ENCODE measurements at regions not wholly inside any gene's neighbourhood (a gene's known extent, or its start where the extent isn't known, plus 50 kb on each side); places are given as distances from the start of the nearest gene placed in this dataset.

- TF ChIP-seq ZHX2 (IDR thresholded peaks at IDR 0.05; ENCODE audit: low read depth) (no peak), ZHX2 (CRISPR knock-in tag; IDR thresholded peaks at IDR 0.05; ENCODE audit: borderline replicate concordance) (no peak), JARID2 (CRISPR knock-in tag; IDR thresholded peaks at IDR 0.05; ENCODE audit: insufficient replicate concordance) (no peak)
Observed at GRCh38 chr22:49355211-49355920, 472.3 kb downstream of the BRD1 start (continued).

GRCh38 chr22:49354516-49355210, 473.0 kb downstream of the BRD1 start:
- H3K27ac ChIP-seq (ENCODE audit: extremely low read length, insufficient read depth, low read length), result no peak overlapping the region

More at GRCh38 chr22:49354516-49355210, 473.0 kb downstream of the BRD1 start:
- H3K9ac ChIP-seq (ENCODE audit: insufficient read depth, low read depth, low read length), result no peak overlapping the region
- no peaks in the 10 kb centered on the region for H4K20me1 ChIP-seq (ENCODE audit: insufficient read depth, low read length)
- intact Hi-C loops (cut with micrococcal nuclease; ENCODE audit: unreplicated experiment), result no loop called here
- H3K9me3 ChIP-seq (ENCODE audit: low read length), result no peaks in the 10 kb centered on the region
- ChIA-PET POLR2A (no interaction called here), CTCF (ENCODE audit: low intra/inter-chr PET ratio, low total read pairs) (no interaction called here)
- no peak for TF ChIP-seq ZUFSP (CRISPR knock-in tag; IDR thresholded peaks at IDR 0.05; ENCODE audit: borderline replicate concordance)
- no peak for TF ChIP-seq ARHGAP35 (CRISPR knock-in tag; IDR thresholded peaks at IDR 0.05; ENCODE audit: borderline replicate concordance)
- no peak for TF ChIP-seq USF2 (IDR thresholded peaks at IDR 0.05; ENCODE audit: low read depth, low read length)
- no peak for TF ChIP-seq USF2 (CRISPR knock-in tag; IDR thresholded peaks at IDR 0.05; ENCODE audit: borderline replicate concordance)
- no peak for TF ChIP-seq KDM5A (IDR thresholded peaks at IDR 0.05; ENCODE audit: borderline replicate concordance, low read length)
- no peak for TF ChIP-seq MXI1 (IDR thresholded peaks at IDR 0.05; ENCODE audit: borderline replicate concordance, low read depth, low read length)
- TF ChIP-seq SPEN (CRISPR knock-in tag; IDR thresholded peaks at IDR 0.05; ENCODE audit: low read depth), result no peak
- TF ChIP-seq PAF1 (CRISPR knock-in tag; IDR thresholded peaks at IDR 0.05), result no peak
- ATAC-seq (no peak), DNase-seq (ENCODE audit: low spot score) (no peak), FAIRE-seq (no peak)
- no TSS peak for BruUV-seq (replicated peaks)
- no peaks in the 10 kb centered on the region for H3K79me2 ChIP-seq (ENCODE audit: insufficient read depth, low read length)
- H3K27me3 ChIP-seq (ENCODE audit: control insufficient read depth in 1 of 2, insufficient read depth in 2 of 2, low read length in 2 of 2), result peaks cover 5 to 76% of the 10 kb centered on the region in 2 experiments
- H3K4me2 ChIP-seq (ENCODE audit: low read depth, low read length), result no peak overlapping the region
- in situ Hi-C loops (cut with HindIII; ENCODE audit: extremely low pct_ligation_motif_present, low pct_unique_long_range_greater_than_20kb), result no loop called here
- H3K36me3 ChIP-seq (replicated peaks in 1 of 2; ENCODE audit: control insufficient read depth in 1 of 2, insufficient read depth in 2 of 2, low read length in 2 of 2), result no peaks in the 10 kb centered on the region
- no peak overlapping the region for H3K4me3 ChIP-seq (replicated peaks in 1 of 3; ENCODE audit: insufficient read depth in 1 of 3, low read depth in 2 of 3, low read length in 3 of 3)
- 1% methylated on average over 10 of the region's 14 CpGs for WGBS (ENCODE audit: low lambda C conversion rate)
- H3K4me1 ChIP-seq (ENCODE audit: insufficient read depth, low read length), result no peaks in the 10 kb centered on the region
- H2AFZ ChIP-seq (ENCODE audit: low read length), result no peak overlapping the region

Data from HepG2 (cell line).